Nephron progenitor cell (in vitro differentiated cells): ENCODE measurements at regions not wholly inside any gene's neighbourhood (a gene's known extent, or its start where the extent isn't known, plus 50 kb on each side); places are given as distances from the start of the nearest gene placed in this dataset.
"Not testable (repeated sequence)": the region's sequence is repeated elsewhere in the genome, so short reads cannot be mapped to it uniquely, and the experiment has no call there.

ENCODE experiments used
- DNase-seq: peaks from one replicate; pipeline ENCODE4 v3.0.0; 2021
- H3K27ac Mint-ChIP-seq: 2 replicates; pipeline ENCODE4 v1.8.0; 2021; ENCODE audit warnings: mild to moderate bottlenecking, moderate library complexity, mixed read lengths
- H3K27me3 Mint-ChIP-seq: 2 replicates; pipeline ENCODE4 v1.8.0; 2021; ENCODE audit warnings: mild to moderate bottlenecking, low read depth, mixed read lengths; ENCODE audit not compliant: poor library complexity
- H3K36me3 Mint-ChIP-seq: 2 replicates; pipeline ENCODE4 v1.8.0; 2021; ENCODE audit warnings: low read depth, mixed read lengths
- H3K4me1 Mint-ChIP-seq: 2 replicates; pipeline ENCODE4 v1.8.0; 2021; ENCODE audit warnings: mixed read lengths
- H3K4me3 Mint-ChIP-seq: 2 replicates; pipeline ENCODE4 v1.8.0; 2021; ENCODE audit warnings: mild to moderate bottlenecking, moderate library complexity, mixed read lengths
- H3K9me3 Mint-ChIP-seq: 2 replicates; pipeline ENCODE4 v1.8.0; 2021; ENCODE audit warnings: mild to moderate bottlenecking, moderate library complexity, mixed read lengths
- CTCF ChIP-seq: fragments of 200-600 bp; sonication (generic); IDR thresholded peaks from 2 replicates; pipeline ENCODE4 v1.5.0; 2021; ENCODE audit warnings: antibody characterized with exemption

GRCh38 chr2:106270471-106270891, 76.4 kb upstream of the UXS1 start:
- Mint-ChIP-seq H3K27ac (no peak overlapping the region), H3K9me3 (peaks cover 6% of the 10 kb centered on the region), H3K4me3 (no peak overlapping the region), H3K36me3 (no peaks in the 10 kb centered on the region), H3K27me3 (peaks cover 2% of the 10 kb centered on the region), H3K4me1 (peaks cover 13% of the 10 kb centered on the region)
- TF ChIP-seq CTCF, result no peak
- DNase-seq, result no peak

GRCh38 chr2:106269591-106270291, 75.6 kb upstream of the UXS1 start:
- peaks cover 13% of the 10 kb centered on the region for H3K4me1 Mint-ChIP-seq
- H3K27ac Mint-ChIP-seq, result peak overlapping the region; percentile 10
- no peak for TF ChIP-seq CTCF
- H3K9me3 Mint-ChIP-seq, result peaks cover 6% of the 10 kb centered on the region
- H3K36me3 Mint-ChIP-seq, result no peaks in the 10 kb centered on the region
- peak overlapping the region; percentile 39 for H3K4me3 Mint-ChIP-seq
- DNase-seq, result no peak
- peaks cover 2% of the 10 kb centered on the region for H3K27me3 Mint-ChIP-seq

- TF ChIP-seq CTCF, result no peak
- no peak for DNase-seq
- H3K9me3 Mint-ChIP-seq, result peaks cover 3% of the 10 kb centered on the region
- H3K27me3 Mint-ChIP-seq, result peaks cover 2% of the 10 kb centered on the region
- no peak overlapping the region for H3K27ac Mint-ChIP-seq
- H3K36me3 Mint-ChIP-seq, result no peaks in the 10 kb centered on the region
- no peak overlapping the region for H3K4me3 Mint-ChIP-seq
- H3K4me1 Mint-ChIP-seq, result peaks cover 13% of the 10 kb centered on the region
Measured at GRCh38 chr2:106267997-106268396, 73.9 kb upstream of the UXS1 start.

GRCh38 chr2:106261871-106262321, 67.8 kb upstream of the UXS1 start:
- no peak for TF ChIP-seq CTCF

GRCh38 chr2:106258859-106259258, 64.8 kb upstream of the UXS1 start:
- not testable (repeated sequence) for H3K9me3 Mint-ChIP-seq, DNase-seq, H3K36me3 Mint-ChIP-seq, H3K4me1 Mint-ChIP-seq, H3K4me3 Mint-ChIP-seq, H3K27ac Mint-ChIP-seq, H3K27me3 Mint-ChIP-seq

More at GRCh38 chr2:106261871-106262321, 67.8 kb upstream of the UXS1 start:
- Mint-ChIP-seq H3K27ac (no peak overlapping the region), H3K4me3 (no peak overlapping the region), H3K9me3 (peaks cover 3% of the 10 kb centered on the region), H3K27me3 (peaks cover 10% of the 10 kb centered on the region), H3K4me1 (no peaks in the 10 kb centered on the region), H3K36me3 (no peaks in the 10 kb centered on the region)
- DNase-seq, result no peak

- peaks cover 10% of the 10 kb centered on the region for H3K27me3 Mint-ChIP-seq
- H3K9me3 Mint-ChIP-seq, result no peaks in the 10 kb centered on the region
- H3K27ac Mint-ChIP-seq, result no peak overlapping the region
- no peaks in the 10 kb centered on the region for H3K4me1 Mint-ChIP-seq
- H3K36me3 Mint-ChIP-seq, result no peaks in the 10 kb centered on the region
- DNase-seq, result no peak
- H3K4me3 Mint-ChIP-seq, result no peak overlapping the region
- TF ChIP-seq CTCF, result no peak
Measured at GRCh38 chr2:106257830-106258229, 63.7 kb upstream of the UXS1 start.
